ENCODE measurements at regions not wholly inside any gene's neighbourhood (a gene's known extent, or its start where the extent isn't known, plus 50 kb on each side); places are given as distances from the start of the nearest gene placed in this dataset.

- TF ChIP-seq, protein P1, sequence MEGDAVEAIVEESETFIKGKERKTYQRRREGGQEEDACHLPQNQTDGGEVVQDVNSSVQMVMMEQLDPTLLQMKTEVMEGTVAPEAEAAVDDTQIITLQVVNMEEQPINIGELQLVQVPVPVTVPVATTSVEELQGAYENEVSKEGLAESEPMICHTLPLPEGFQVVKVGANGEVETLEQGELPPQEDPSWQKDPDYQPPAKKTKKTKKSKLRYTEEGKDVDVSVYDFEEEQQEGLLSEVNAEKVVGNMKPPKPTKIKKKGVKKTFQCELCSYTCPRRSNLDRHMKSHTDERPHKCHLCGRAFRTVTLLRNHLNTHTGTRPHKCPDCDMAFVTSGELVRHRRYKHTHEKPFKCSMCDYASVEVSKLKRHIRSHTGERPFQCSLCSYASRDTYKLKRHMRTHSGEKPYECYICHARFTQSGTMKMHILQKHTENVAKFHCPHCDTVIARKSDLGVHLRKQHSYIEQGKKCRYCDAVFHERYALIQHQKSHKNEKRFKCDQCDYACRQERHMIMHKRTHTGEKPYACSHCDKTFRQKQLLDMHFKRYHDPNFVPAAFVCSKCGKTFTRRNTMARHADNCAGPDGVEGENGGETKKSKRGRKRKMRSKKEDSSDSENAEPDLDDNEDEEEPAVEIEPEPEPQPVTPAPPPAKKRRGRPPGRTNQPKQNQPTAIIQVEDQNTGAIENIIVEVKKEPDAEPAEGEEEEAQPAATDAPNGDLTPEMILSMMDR (IDR thresholded peaks at IDR 0.05), result no peak
- no peak for TF ChIP-seq POLR2A (IDR thresholded peaks at IDR 0.05)
Observed at GRCh38 chr2:180882959-180883358, 97.4 kb upstream of the UBE2E3 start.
